NCI-H2196 treated with DMSO at 0.1 percent for 48 hours (cell line): ENCODE measurements at regions not wholly inside any gene's neighbourhood (a gene's known extent, or its start where the extent isn't known, plus 50 kb on each side); places are given as distances from the start of the nearest gene placed in this dataset.

Source experiments
- DNase-seq: peaks from one replicate; lab custom pipeline; 2025; ENCODE audit not compliant: unreplicated experiment; lab: John Stamatoyannopoulos, UW

DNA sequence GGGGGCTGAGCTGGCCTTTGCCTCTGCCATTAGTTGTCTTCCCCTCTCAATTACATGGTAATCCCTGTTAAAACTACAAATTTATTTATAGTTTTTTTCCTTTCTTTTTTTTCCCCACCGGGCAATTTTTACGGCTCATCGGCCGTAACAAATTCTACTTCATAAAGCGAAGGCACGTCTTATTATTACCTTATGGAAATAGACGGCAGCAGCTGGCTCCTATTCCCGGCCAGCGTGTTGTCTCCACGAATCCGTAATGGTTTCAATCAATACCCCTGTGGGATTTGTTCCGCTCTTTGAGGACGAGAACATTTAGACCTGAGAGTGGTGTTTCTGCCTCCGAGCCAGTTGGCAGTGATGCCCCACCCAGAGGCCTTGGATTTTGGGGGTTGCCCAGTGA, 52.4 kb upstream of the IGSF21 start:
- no peak for DNase-seq

DNA sequence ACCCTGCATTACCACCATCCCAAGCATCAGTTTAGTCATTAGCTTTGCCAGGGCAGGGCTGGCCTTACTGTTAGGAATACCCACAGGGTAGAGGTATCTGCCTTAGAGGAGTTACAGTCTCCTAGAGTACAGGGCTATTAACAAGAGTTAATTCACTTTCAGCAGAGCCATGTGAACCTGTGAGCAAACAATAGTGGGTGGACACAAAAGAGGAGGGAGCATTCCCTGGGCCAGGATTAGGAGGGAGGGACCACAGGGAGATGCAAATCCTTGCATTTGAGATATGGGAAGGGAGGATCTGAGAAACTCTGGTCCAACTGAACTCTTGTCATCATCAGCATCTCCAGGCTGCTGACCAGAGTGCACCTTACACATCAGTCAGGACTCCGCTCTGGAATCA, 51.1 kb upstream of the IGSF21 start:
- no peak for DNase-seq

DNA sequence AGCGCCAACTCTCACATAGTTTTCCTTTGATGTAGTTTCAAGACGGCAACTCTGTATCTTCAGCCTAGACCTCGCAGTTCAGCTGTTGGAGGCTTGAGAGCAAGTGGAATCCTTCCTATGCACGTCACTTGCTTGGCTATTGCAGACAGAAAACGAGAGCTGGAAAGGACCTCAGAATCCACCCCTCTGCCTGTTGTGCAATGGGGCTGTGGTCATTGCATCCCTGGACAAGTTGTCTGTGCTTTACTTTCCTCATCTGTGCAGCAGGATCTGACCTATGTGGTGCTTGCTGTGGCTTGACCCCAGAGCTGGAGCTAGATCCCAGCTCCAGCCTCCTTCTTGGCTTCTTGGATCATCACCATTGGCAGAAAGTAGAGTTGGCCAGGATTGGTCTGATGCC, 50.0 kb upstream of the IGSF21 start:
- no peak for DNase-seq
